ENCODE measurements at regions not wholly inside any gene's neighbourhood (a gene's known extent, or its start where the extent isn't known, plus 50 kb on each side); places are given as distances from the start of the nearest gene placed in this dataset.

GRCh38 chr5:29077451-29077850 lies 2039.1 kb upstream of the CDH9 start:
- TF ChIP-seq CTCF (IDR thresholded peaks at IDR 0.05) (no peak), ZFX (IDR thresholded peaks at IDR 0.05; ENCODE audit: borderline replicate concordance) (no peak)
- no peak overlapping the region for H3K27ac ChIP-seq

- no peak for TF ChIP-seq ZFX (IDR thresholded peaks at IDR 0.05; ENCODE audit: borderline replicate concordance)
- no peak for TF ChIP-seq CTCF (IDR thresholded peaks at IDR 0.05)
- H3K27ac ChIP-seq = peak overlapping the region; percentile 97
Measured at GRCh38 chr5:29069104-29069402, 2030.7 kb upstream of the CDH9 start.

GRCh38 chr5:29061381-29061780 lies 2023.0 kb upstream of the CDH9 start:
- no peak overlapping the region for H3K27ac ChIP-seq
- no peak for TF ChIP-seq CTCF (IDR thresholded peaks at IDR 0.05)
- TF ChIP-seq ZFX (IDR thresholded peaks at IDR 0.05; ENCODE audit: borderline replicate concordance) = no peak

- TF ChIP-seq CTCF (IDR thresholded peaks at IDR 0.05) (no peak), ZFX (IDR thresholded peaks at IDR 0.05; ENCODE audit: borderline replicate concordance) (no peak)
Measured at GRCh38 chr5:29054694-29055093, 2016.3 kb upstream of the CDH9 start.

GRCh38 chr5:29054282-29054681 lies 2015.9 kb upstream of the CDH9 start:
- TF ChIP-seq ZFX (IDR thresholded peaks at IDR 0.05; ENCODE audit: borderline replicate concordance) = no peak
- no peak for TF ChIP-seq CTCF (IDR thresholded peaks at IDR 0.05)
- no peak overlapping the region for H3K27ac ChIP-seq

More at GRCh38 chr5:29054694-29055093, 2016.3 kb upstream of the CDH9 start:
- H3K27ac ChIP-seq = no peak overlapping the region

GRCh38 chr5:29051509-29051908 lies 2013.1 kb upstream of the CDH9 start:
- H3K27ac ChIP-seq = no peak overlapping the region
- TF ChIP-seq ZFX (IDR thresholded peaks at IDR 0.05; ENCODE audit: borderline replicate concordance) = no peak
- TF ChIP-seq CTCF (IDR thresholded peaks at IDR 0.05) = no peak

- TF ChIP-seq ZFX (IDR thresholded peaks at IDR 0.05; ENCODE audit: borderline replicate concordance) (no peak), CTCF (IDR thresholded peaks at IDR 0.05) (no peak)
- no peak overlapping the region for H3K27ac ChIP-seq
Measured at GRCh38 chr5:29042152-29042551, 2003.8 kb upstream of the CDH9 start.
